HCT116 (cell line): ENCODE measurements at regions not wholly inside any gene's neighbourhood (a gene's known extent, or its start where the extent isn't known, plus 50 kb on each side); places are given as distances from the start of the nearest gene placed in this dataset.

Source experiments
- ATAC-seq: fragments of 200-7000 bp; cut with Tn5 transposase; 2 replicates; pipeline ENCODE4 v1.9.1; 2020; ENCODE audit warnings: mild to moderate bottlenecking, moderate library complexity
- BruUV-seq: library from RNA; stranded (reverse); fragments of 400-500 nt; replicated peaks from 2 replicates; lab custom pipeline; 2021; lab: Mats Ljungman, UMichigan
- CTCF ChIA-PET: fragments of 300-600 bp; sonication (Branson Sonifier 250); formaldehyde crosslinking; loops from one replicate; lab custom pipeline; 2021; ENCODE audit warnings: antibody characterized with exemption; lab: Charles Lee
- POLR2A ChIA-PET: fragments of 300-600, 350-600 bp; sonication (Branson Sonifier 250); formaldehyde crosslinking; loops from one replicate; lab custom pipeline; 2021; ENCODE audit warnings: antibody characterized with exemption; lab: Charles Lee
- RAD21 ChIA-PET, 2 experiments: fragments of 300-600 bp; sonication (Branson Sonifier 250); formaldehyde crosslinking; loops; one replicate each; lab custom pipeline; 2023; ENCODE audit warnings: low total read pairs in 2 of 2; ENCODE audit not compliant: uncharacterized antibody in 2 of 2, unreplicated experiment in 2 of 2, low non-redundant PET in 1 of 2; lab: Charles Lee
- DNase-seq: peaks from one replicate; pipeline ENCODE4 v3.0.0-alpha.2; 2010; ENCODE audit warnings: low read depth, low spot score
- H2AFZ ChIP-seq: fragments of 200-600 bp; shearing (Covaris generic), sonication (generic); 2 replicates; pipeline ENCODE4 v1.6.1; 2017; ENCODE audit warnings: low read depth, mixed run types, mixed read lengths, antibody characterized with exemption, low read length; ENCODE audit not compliant: poor library complexity, severe bottlenecking
- H3K27ac ChIP-seq: 2 replicates; pipeline ENCODE4 v1.5.1; 2012; ENCODE audit warnings: low read depth, low read length
- H3K27me3 ChIP-seq: fragments of 200-600 bp; sonication (generic); 2 replicates; pipeline ENCODE4 v1.6.1; 2016; ENCODE audit warnings: mixed run types, low read length, mixed read lengths; ENCODE audit not compliant: insufficient read depth
- H3K36me3 ChIP-seq, 2 experiments: fragments of 200-500 bp in 1 of 2; fragments of 200-600 bp in 1 of 2; sonication (Bioruptor generic) in 1 of 2; sonication (generic) in 1 of 2; 2 replicates each; pipeline versions ENCODE4 v1.5.1 to v1.6.1; 2014 to 2016; ENCODE audit warnings: low read length in 2 of 2, inconsistent platforms in 1 of 2, mixed read lengths in 1 of 2, mixed run types in 1 of 2; ENCODE audit not compliant: insufficient read depth in 2 of 2, control insufficient read depth in 1 of 2
- H3K4me1 ChIP-seq, 2 experiments: fragments of 200-600 bp in 1 of 2; sonication (generic) in 1 of 2; 2 replicates each; pipeline versions ENCODE4 v1.5.1 to v1.6.1; 2012 to 2017; ENCODE audit warnings: low read length in 2 of 2, inconsistent platforms in 1 of 2, mild to moderate bottlenecking in 1 of 2, mixed read lengths in 1 of 2, mixed run types in 1 of 2, moderate library complexity in 1 of 2; ENCODE audit not compliant: insufficient read depth in 2 of 2, control insufficient read depth in 1 of 2
- H3K4me2 ChIP-seq: fragments of 200-600 bp; sonication (generic); 2 replicates; pipeline ENCODE4 v1.6.1; 2017; ENCODE audit warnings: mixed run types, low read length, mixed read lengths
- H3K4me3 ChIP-seq, 2 experiments: fragments of 200-600 bp in 1 of 2; sonication (generic) in 1 of 2; replicated peaks in 1 of 2; 2 replicates each; pipeline ENCODE4 v1.5.1; 2011 to 2016; ENCODE audit warnings: low read length in 2 of 2, control low read depth in 1 of 2, low read depth in 1 of 2, mild to moderate bottlenecking in 1 of 2, mixed read lengths in 1 of 2, mixed run types in 1 of 2
- H3K79me2 ChIP-seq: fragments of 200-600 bp; sonication (generic); 2 replicates; pipeline ENCODE4 v1.6.1; 2017; ENCODE audit warnings: mild to moderate bottlenecking, mixed run types, low read length, moderate library complexity, mixed read lengths; ENCODE audit not compliant: insufficient read depth
- H3K9ac ChIP-seq: fragments of 200-600 bp; sonication (generic); 2 replicates; pipeline ENCODE4 v1.6.1; 2016; ENCODE audit warnings: low read length, mixed read lengths
- H3K9me2 ChIP-seq: fragments of 200-600 bp; sonication (generic), shearing (Covaris generic); 2 replicates; pipeline ENCODE4 v1.6.1; 2017; ENCODE audit warnings: mixed run types, mild to moderate bottlenecking, moderate library complexity; ENCODE audit not compliant: insufficient read depth
- H3K9me3 ChIP-seq, 2 experiments: fragments of 200-500 bp in 1 of 2; fragments of 200-600 bp in 1 of 2; sonication (Bioruptor generic) in 1 of 2; sonication (generic) in 1 of 2; 2 replicates each; pipeline ENCODE4 v1.6.1; 2014 to 2017; ENCODE audit warnings: low read length in 2 of 2, mixed read lengths in 2 of 2, inconsistent platforms in 1 of 2, low read depth in 1 of 2, mild to moderate bottlenecking in 1 of 2, mixed run types in 1 of 2, moderate library complexity in 1 of 2; ENCODE audit not compliant: control insufficient read depth in 1 of 2, insufficient read depth in 1 of 2
- H4K20me1 ChIP-seq: fragments of 200-600 bp; sonication (generic), shearing (Covaris generic); 2 replicates; pipeline ENCODE4 v1.6.1; 2017; ENCODE audit warnings: mixed run types, mild to moderate bottlenecking, moderate library complexity; ENCODE audit not compliant: insufficient read depth
- ATF3 ChIP-seq: IDR thresholded peaks from 2 replicates; pipeline ENCODE4 v1.6.1; 2012
- CEBPB ChIP-seq: IDR thresholded peaks from 2 replicates; pipeline ENCODE4 v1.6.1; 2012; ENCODE audit warnings: low read depth
- EGR1 ChIP-seq: IDR thresholded peaks from 2 replicates; pipeline ENCODE4 v1.6.1; 2012; ENCODE audit warnings: low read depth
- RAD21 ChIP-seq: IDR thresholded peaks from 2 replicates; pipeline ENCODE4 v1.6.1; 2012; ENCODE audit warnings: low read depth, mild to moderate bottlenecking
- REST ChIP-seq: IDR thresholded peaks from 2 replicates; pipeline ENCODE4 v1.6.1; 2012; ENCODE audit warnings: low read depth
- SRF ChIP-seq: IDR thresholded peaks from 2 replicates; pipeline ENCODE4 v1.6.1; 2012; ENCODE audit warnings: low read depth
- TCF7L2 ChIP-seq: IDR thresholded peaks from 2 replicates; pipeline ENCODE4 v1.7.0; 2011; ENCODE audit warnings: borderline replicate concordance, inconsistent platforms; ENCODE audit not compliant: insufficient read depth, insufficient read length; ENCODE audit errors: extremely low read depth
- ZBTB33 ChIP-seq: IDR thresholded peaks from 2 replicates; pipeline ENCODE4 v1.6.1; 2011; ENCODE audit warnings: mild to moderate bottlenecking, low read length, moderate library complexity; ENCODE audit not compliant: insufficient replicate concordance; ENCODE audit errors: extremely low read depth
- intact Hi-C: fragments of 100-400 bp; cut with micrococcal nuclease; formaldehyde crosslinking; loops from 2 replicates; pipeline ENCODE4 v1.10.0; 2022

- Histone ChIP-seq H3K36me3 (no peaks in the 10 kb centered on the region), H4K20me1 (no peaks in the 10 kb centered on the region), H3K4me3 (no peak overlapping the region), H3K27ac (no peak overlapping the region), H3K4me1 (no peaks in the 10 kb centered on the region), H3K27me3 (no peaks in the 10 kb centered on the region), H3K9me2 (no peaks in the 10 kb centered on the region), H3K79me2 (no peaks in the 10 kb centered on the region), H3K9me3 (no peaks in the 10 kb centered on the region), H3K4me2 (no peak overlapping the region), H3K9ac (no peak overlapping the region), H2AFZ (no peak overlapping the region)
- ATAC-seq, result no peak
- BruUV-seq, result no TSS peak
- ChIA-PET CTCF (no interaction called here), RAD21 (no interaction called here), POLR2A (no interaction called here)
- TF ChIP-seq REST (no peak), RAD21 (no peak), EGR1 (no peak)
- DNase-seq, result no peak
- intact Hi-C loops, result no loop called here
Observed at GRCh38 chr2:63768051-63768450, 73.6 kb upstream of the UGP2 start.

- BruUV-seq, result no TSS peak
- Histone ChIP-seq H3K9ac (no peak overlapping the region), H3K27ac (no peak overlapping the region), H3K36me3 (no peaks in the 10 kb centered on the region), H3K9me3 (no peaks in the 10 kb centered on the region), H4K20me1 (no peaks in the 10 kb centered on the region)
- intact Hi-C loops, result no loop called here
- DNase-seq, result no peak
- ChIA-PET POLR2A (no interaction called here), RAD21 (no interaction called here)
- no peak for TF ChIP-seq REST
- no peak for TF ChIP-seq TCF7L2
- TF ChIP-seq RAD21, result no peak
- no peak for TF ChIP-seq ZBTB33
- no peak for TF ChIP-seq ATF3
- TF ChIP-seq SRF, result no peak
- TF ChIP-seq CEBPB, result no peak
- TF ChIP-seq, all 23 proteins: peak for 0
- CTCF ChIA-PET, result no interaction called here
- Histone ChIP-seq H3K79me2 (no peaks in the 10 kb centered on the region), H2AFZ (peak overlapping the region; percentile 3), H3K27me3 (no peaks in the 10 kb centered on the region), H3K4me3 (no peak overlapping the region), H3K9me2 (no peaks in the 10 kb centered on the region), H3K4me2 (no peak overlapping the region), H3K4me1 (no peaks in the 10 kb centered on the region)
- no peak for ATAC-seq
Observed at GRCh38 chr2:63769915-63770314, 71.8 kb upstream of the UGP2 start.
